ENCODE measurements at regions not wholly inside any gene's neighbourhood (a gene's known extent, or its start where the extent isn't known, plus 50 kb on each side); places are given as distances from the start of the nearest gene placed in this dataset.

DNA sequence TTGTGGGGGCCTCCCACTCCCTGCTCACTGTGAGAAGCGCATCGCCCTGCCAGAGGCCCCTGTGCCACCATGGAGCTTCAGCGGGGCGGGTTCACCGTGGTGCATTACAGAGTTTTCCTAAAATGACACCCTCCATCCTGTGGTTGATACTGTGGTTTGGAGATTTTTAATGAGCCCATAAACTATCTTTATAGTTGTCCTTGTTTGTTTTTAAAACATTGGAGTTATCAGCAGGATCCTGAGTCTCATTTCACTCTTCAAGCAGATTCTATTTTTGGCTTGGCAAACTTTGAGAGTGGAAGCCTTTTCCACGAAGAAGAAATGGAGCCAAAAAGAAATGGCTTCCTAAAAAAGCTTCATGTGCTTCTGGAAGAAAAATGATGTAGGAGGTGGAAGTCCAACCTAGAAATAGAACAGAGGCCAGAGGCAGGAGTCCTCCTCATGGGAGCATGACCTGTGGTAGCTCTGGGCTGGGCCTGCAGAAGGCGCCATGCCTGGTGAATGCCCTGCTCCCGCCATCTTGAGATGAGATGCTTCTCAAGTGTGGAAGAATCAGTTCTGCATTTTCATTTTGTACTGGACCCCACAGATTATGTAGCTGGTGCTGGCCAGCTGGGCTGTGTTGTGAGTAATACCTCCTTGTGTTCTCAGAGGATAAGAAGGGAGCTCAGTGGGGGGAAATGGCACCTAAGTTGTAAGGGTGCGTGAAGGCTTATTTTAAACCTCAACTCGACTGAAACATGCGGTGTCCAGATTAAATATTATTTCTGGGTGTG is 79.0 kb upstream of the RAI14 start:
- peaks cover 2% of the 10 kb centered on the region for H3K27me3 Mint-ChIP-seq (ENCODE audit: low read depth, poor library complexity)
- TF ChIP-seq, protein P1, sequence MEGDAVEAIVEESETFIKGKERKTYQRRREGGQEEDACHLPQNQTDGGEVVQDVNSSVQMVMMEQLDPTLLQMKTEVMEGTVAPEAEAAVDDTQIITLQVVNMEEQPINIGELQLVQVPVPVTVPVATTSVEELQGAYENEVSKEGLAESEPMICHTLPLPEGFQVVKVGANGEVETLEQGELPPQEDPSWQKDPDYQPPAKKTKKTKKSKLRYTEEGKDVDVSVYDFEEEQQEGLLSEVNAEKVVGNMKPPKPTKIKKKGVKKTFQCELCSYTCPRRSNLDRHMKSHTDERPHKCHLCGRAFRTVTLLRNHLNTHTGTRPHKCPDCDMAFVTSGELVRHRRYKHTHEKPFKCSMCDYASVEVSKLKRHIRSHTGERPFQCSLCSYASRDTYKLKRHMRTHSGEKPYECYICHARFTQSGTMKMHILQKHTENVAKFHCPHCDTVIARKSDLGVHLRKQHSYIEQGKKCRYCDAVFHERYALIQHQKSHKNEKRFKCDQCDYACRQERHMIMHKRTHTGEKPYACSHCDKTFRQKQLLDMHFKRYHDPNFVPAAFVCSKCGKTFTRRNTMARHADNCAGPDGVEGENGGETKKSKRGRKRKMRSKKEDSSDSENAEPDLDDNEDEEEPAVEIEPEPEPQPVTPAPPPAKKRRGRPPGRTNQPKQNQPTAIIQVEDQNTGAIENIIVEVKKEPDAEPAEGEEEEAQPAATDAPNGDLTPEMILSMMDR (IDR thresholded peaks at IDR 0.05) = no peak
- no peak overlapping the region for H3K4me3 Mint-ChIP-seq
- H3K4me1 Mint-ChIP-seq = peaks cover 4% of the 10 kb centered on the region
- H3K27ac Mint-ChIP-seq = no peak overlapping the region
- H3K36me3 Mint-ChIP-seq (ENCODE audit: low read depth) = no peaks in the 10 kb centered on the region
- no peak for DNase-seq
- H3K9me3 Mint-ChIP-seq = peaks cover 7% of the 10 kb centered on the region

DNA sequence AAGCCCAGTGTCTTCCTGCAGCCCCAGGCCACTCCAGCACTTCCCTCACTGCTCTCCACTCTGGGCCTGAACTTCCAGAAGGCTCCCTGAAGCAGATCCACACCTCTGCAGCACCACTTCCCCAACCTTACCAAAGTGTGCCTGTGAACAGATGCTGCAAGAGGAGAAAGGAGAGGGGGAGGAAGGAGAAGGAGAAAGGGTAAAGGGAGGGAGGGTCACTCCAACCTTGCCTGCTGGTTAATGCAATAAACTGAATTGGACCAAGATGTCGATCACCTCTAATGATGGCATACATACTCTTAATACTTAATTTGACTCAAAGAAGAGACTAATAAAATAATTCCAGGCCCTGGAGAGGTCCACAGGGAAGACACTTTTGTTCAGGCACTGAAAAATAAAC is 77.2 kb upstream of the RAI14 start:
- Mint-ChIP-seq H3K27me3 (ENCODE audit: low read depth, poor library complexity) (peaks cover 2% of the 10 kb centered on the region), H3K9me3 (peaks cover 7% of the 10 kb centered on the region), H3K27ac (no peak overlapping the region), H3K4me3 (no peak overlapping the region), H3K36me3 (ENCODE audit: low read depth) (no peaks in the 10 kb centered on the region), H3K4me1 (peaks cover 4% of the 10 kb centered on the region)
- TF ChIP-seq, protein P1 (IDR thresholded peaks at IDR 0.05) = no peak
- no peak for DNase-seq

DNA sequence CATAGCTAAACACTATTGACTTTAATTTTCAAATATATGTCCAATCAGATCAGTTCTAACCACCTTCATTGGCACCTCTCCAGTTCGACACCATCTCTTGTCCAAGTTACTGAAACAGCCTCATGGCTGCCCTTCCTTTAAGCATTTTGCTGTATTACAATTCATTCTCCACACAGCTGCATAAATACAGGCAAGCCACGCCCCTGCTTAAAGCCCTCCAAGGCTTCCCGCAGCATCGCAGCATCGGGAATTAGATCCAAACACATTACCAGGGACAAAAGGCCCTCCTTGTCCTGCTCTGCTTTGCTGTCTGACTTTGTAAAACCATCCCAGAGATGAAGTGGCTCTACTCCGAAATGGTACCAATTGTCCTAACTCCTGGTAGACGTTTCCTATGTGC is 75.1 kb upstream of the RAI14 start:
- no peak for DNase-seq
- Mint-ChIP-seq H3K27ac (no peak overlapping the region), H3K4me1 (peaks cover 9% of the 10 kb centered on the region), H3K4me3 (no peak overlapping the region), H3K27me3 (ENCODE audit: low read depth, poor library complexity) (peaks cover 5% of the 10 kb centered on the region), H3K9me3 (peaks cover 12% of the 10 kb centered on the region), H3K36me3 (ENCODE audit: low read depth) (no peaks in the 10 kb centered on the region)
- TF ChIP-seq, protein P1 (IDR thresholded peaks at IDR 0.05) = no peak

DNA sequence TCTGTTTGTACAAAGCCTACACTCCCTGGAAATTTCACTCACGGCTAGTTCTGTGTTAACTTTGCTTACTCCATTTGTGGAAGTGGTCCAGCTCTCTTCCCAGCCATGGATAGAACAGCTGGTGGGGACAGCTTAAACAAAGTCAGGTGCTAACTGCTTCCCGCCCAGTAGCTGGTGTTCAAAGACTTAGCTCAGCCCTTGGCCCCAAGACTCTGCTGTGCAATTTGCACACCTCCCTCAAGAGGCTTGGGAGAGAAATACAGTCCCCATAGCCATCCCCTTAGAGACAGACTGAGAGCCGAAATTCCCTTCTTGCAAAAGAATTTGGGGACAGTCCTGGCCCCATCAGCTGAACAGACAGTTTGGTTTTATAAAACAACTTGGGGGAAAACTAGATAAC is 73.8 kb upstream of the RAI14 start:
- TF ChIP-seq, protein P1 (IDR thresholded peaks at IDR 0.05) = no peak
- Mint-ChIP-seq H3K4me1 (peaks cover 23% of the 10 kb centered on the region), H3K27me3 (ENCODE audit: low read depth, poor library complexity) (peaks cover 5% of the 10 kb centered on the region), H3K4me3 (no peak overlapping the region), H3K36me3 (ENCODE audit: low read depth) (no peaks in the 10 kb centered on the region), H3K27ac (no peak overlapping the region), H3K9me3 (peaks cover 12% of the 10 kb centered on the region)
- no peak for DNase-seq

DNA sequence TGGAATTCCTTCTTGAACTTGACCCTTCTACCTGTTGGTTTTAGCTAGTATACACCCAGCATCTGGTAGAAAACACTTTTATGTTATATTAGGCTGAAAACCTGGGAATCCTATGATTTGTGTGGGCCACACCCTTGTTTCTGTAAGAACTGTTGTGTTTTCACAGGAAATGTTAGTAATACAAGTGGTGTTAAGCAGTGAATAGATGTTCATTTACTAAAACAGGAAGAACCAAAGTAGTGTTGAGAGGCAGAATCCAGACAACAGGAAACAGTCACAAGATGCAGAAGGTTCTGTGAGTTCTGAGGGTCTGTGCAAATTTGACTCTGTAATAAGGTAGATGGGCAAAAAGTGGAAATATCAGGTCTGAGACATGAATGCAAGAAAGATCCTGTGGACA is 73.0 kb upstream of the RAI14 start:
- TF ChIP-seq, protein P1 (IDR thresholded peaks at IDR 0.05) = no peak
- H3K36me3 Mint-ChIP-seq (ENCODE audit: low read depth) = no peaks in the 10 kb centered on the region
- peaks cover 5% of the 10 kb centered on the region for H3K27me3 Mint-ChIP-seq (ENCODE audit: low read depth, poor library complexity)
- H3K4me3 Mint-ChIP-seq = no peak overlapping the region
- peaks cover 12% of the 10 kb centered on the region for H3K9me3 Mint-ChIP-seq
- DNase-seq = no peak
- peaks cover 31% of the 10 kb centered on the region for H3K4me1 Mint-ChIP-seq
- H3K27ac Mint-ChIP-seq = no peak overlapping the region

DNA sequence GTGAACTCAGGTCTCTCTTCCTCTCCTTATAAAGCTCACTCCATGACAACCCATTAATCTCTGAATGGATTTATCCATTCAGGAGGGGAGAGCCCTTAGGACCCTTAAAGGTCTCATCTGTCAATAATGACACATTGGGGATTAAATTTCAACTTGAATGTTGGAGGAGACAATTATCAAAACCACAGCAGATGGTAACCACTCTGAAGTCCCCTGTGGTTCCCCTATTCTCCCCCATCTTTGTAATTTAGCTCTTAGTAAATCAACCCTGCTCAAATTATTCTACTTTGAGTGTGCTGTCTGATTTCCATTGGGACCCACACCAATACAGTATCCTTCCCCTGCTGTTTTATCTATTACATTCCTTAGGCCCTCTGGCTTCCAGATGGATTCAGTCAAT is 72.0 kb upstream of the RAI14 start:
- peaks cover 37% of the 10 kb centered on the region for H3K4me1 Mint-ChIP-seq
- TF ChIP-seq, protein P1 (IDR thresholded peaks at IDR 0.05) = no peak

More for the DNA sequence above, 72.0 kb upstream of the RAI14 start:
- no peak overlapping the region for H3K4me3 Mint-ChIP-seq
- H3K27ac Mint-ChIP-seq = no peak overlapping the region
- H3K9me3 Mint-ChIP-seq = peaks cover 5% of the 10 kb centered on the region
- peaks cover 5% of the 10 kb centered on the region for H3K27me3 Mint-ChIP-seq (ENCODE audit: low read depth, poor library complexity)
- DNase-seq = no peak
- H3K36me3 Mint-ChIP-seq (ENCODE audit: low read depth) = no peaks in the 10 kb centered on the region
